ENCODE measurements at regions not wholly inside any gene's neighbourhood (a gene's known extent, or its start where the extent isn't known, plus 50 kb on each side); places are given as distances from the start of the nearest gene placed in this dataset.

- DNase-seq = no peak
Observed at GRCh38 chr2:189268763-189269162, 89.2 kb upstream of the COL5A2 start.

DNA sequence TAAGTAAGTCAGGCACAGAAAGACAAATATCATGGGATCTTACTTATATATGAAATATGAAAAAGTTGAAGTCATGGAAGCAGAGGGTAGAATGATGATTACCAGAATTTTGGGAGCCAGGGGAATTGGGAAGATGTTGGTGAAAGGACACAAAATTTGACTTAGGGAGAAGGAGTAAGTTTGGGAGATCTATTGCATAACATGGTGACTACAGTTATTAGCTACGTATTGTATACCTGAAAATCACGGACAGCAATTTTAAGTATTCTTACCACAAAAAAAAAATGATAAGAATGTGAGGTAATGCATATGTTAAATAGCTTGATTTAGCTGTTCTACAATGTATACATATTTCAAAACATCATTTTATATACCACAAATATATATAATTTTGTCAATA lies 94.2 kb upstream of the COL5A2 start:
- DNase-seq = no peak

GRCh38 chr2:189274361-189274760 lies 94.8 kb upstream of the COL5A2 start:
- no peak for DNase-seq

DNA sequence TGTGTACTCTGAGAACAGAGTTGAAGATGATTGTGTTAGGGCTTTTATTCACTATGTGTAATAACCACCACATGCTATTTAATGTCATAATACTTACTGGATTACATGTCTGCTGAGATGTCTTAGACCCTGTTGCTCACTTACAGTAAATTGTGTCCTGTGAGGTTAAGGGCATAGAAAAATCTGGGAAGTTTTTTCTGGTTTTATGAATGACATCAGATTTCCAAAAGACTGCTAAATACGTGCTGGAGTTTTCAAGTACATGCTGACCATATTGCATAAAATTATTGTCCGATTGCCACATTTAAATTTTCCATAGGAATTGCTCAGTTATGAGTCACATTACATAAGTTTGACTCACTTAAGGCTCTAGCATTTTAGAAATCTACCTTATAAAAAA lies 96.7 kb upstream of the COL5A2 start:
- DNase-seq = peak; percentile 3 to 9

GRCh38 chr2:189281201-189281600 lies 101.6 kb upstream of the COL5A2 start:
- DNase-seq = no peak

GRCh38 chr2:189285349-189285748 lies 105.8 kb upstream of the COL5A2 start:
- no peak for DNase-seq

DNA sequence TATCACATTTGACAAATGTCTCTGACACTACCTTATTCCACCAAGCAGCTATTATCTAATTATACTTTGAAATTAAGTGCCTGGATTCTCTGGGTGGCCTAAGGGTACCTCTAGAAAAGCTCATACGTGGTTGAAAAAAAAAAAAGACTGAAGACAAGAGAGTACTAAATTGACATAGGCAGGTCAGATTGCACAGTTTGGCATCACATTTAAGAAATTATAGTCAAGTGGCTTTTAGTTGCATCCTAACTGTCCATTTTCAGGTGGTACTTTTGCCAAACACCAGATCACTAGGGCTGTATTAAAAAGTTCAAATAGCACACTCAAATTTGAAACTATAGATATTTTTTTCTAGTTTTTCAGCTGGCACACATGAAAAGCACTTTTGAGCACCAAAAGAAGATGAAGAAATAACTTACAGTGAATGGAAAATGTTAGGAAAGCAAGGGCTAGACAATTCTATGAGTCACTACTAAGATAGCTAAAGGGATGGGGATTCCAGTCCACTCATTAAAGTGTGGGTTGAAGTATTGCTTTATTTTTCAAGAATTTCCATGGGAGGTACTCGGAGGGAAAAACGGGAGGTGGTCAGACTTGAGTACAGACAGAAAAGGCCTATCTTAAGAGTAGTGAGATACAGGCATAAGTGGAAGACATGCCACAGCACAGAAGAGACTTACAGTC lies 106.5 kb upstream of the COL5A2 start:
- peak; percentile 4 to 11 for DNase-seq

DNA sequence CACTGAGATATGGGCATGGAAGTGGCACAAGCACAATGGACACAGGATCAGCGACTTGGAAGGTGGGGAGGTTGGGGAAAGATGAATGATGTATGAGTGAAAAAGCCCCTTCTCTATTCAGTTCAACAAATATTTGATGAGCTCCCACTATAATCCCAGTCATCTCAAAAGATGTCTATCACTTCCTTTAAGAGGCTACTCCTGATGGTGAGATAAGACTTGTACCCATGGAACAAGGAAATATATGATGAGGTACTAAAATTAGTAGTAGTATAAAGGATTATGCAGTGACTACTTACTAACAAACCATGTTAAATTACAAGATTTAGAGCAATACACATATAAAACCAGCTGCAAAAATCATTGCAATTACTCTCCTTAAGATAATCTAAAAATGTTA lies 107.8 kb upstream of the COL5A2 start:
- no peak for DNase-seq

DNA sequence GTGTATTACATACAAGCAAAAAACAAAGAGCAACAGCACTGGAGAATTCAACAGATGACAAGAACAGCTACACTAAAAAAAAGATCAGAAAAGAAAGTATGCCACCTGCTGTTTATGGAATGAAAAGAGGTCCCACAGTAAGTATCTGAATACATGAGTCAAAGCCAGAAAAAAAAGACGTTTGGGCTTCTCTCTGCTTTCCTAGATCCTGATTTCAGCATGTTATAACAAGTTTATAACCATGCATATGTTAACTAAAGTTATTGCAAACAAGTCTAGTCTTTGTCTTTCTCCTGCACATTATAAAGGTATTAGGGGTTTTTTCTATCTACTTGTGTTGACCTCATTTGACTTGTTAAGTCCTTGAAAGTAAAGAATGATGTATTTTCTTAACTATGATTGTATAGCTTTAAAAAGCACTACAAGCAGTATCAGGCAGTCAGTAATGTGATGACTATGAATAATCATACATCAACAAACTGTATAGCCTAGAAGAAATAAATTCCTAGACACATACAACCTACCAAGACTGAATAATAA lies 108.5 kb upstream of the COL5A2 start:
- no peak for DNase-seq

DNA sequence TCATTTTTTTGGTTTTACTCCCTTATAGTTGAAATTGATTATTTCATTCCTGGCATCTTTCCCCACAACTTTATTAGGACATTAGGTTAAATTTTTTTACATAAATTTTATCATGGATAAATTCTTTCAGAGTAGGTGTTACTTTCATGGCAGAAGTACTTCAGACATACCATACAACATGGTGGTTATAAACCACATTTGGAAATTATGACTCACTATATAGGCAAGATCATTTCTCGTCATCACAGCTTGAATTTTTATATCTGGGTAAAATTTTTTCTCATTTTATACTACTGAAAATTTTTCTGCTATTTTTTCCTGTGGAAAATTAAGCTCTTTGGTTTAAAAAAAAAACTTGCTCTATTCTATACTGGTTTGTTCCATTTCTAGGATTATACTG lies 111.9 kb upstream of the COL5A2 start:
- no peak for DNase-seq

- no peak for DNase-seq
Observed at GRCh38 chr2:189293164-189293563, 113.6 kb upstream of the COL5A2 start.

GRCh38 chr2:189297446-189297845 lies 117.9 kb upstream of the COL5A2 start:
- no peak for DNase-seq

GRCh38 chr2:189298038-189298437 lies 118.5 kb upstream of the COL5A2 start:
- no peak for DNase-seq

GRCh38 chr2:189298481-189298880 lies 118.9 kb upstream of the COL5A2 start:
- no peak for DNase-seq

- DNase-seq = no peak
Observed at GRCh38 chr2:189299974-189300373, 120.4 kb upstream of the COL5A2 start.

DNA sequence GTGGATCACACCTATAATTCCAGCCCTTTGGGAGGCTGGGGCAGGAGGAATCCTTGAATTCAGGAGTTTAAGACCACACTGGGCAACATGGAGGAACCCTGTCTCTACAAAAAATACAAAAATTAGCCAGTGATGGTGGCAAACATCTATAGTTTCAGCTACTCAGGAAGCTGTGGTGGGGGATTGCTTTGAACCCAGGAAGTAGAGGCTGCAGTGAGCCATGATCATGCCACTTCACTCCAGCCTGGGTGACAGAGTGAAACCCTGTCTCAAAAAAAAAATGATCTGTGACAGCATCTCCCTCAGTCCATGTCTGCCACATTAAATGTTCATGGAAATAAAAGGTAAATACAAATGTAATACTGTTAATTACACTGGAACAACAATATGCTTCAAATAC lies 121.4 kb upstream of the COL5A2 start:
- no peak for DNase-seq

DNA sequence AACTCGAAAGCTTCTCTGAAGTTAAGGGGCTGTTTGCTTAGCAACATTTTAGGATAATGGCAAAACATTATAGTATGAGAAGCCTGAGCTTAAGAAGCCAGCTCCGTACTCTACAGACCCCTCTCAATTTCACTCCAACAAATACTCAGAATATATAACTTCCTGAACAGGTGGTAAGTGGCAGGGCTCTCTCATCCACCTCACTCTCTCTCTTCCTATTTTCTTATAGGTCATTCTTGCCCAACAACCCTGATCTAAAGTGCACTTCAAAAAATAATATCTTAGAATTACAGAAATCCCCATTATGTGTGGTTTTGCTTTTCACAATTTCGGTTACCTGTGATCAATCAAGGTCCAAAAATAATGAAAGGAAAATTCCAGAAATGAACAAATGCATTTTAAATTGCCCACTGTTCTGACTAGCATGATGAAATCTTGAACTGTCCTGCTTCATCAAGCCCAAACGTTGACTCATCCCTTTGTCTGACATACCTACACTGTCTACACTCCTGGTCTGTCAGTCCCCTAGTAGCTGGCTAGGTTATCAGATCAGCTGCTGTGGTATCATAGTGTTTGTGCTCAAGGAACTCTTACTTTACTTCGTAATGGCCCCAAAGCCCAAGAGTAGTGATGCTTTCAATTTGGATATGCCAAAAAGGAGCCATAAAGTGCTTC lies 122.8 kb upstream of the COL5A2 start:
- no peak for DNase-seq

DNA sequence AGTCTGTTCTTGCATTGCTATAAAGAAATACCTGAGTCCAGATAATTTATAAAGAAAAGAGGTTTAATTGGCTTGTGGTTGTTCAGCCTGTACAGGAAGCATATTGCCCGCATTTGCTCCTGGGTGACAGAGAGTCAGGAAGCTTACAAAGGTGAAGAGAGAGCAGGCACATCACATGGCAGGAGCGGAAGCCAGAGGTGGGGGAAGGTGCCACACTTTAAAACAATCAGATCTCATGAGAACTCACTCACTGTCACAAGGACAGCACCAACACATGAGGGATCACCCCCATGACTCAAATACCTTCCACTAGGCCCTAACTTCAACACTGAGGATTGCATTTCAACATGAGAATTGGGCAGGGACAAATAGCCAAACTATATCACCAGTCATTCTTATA lies 124.8 kb upstream of the COL5A2 start:
- no peak for DNase-seq

DNA sequence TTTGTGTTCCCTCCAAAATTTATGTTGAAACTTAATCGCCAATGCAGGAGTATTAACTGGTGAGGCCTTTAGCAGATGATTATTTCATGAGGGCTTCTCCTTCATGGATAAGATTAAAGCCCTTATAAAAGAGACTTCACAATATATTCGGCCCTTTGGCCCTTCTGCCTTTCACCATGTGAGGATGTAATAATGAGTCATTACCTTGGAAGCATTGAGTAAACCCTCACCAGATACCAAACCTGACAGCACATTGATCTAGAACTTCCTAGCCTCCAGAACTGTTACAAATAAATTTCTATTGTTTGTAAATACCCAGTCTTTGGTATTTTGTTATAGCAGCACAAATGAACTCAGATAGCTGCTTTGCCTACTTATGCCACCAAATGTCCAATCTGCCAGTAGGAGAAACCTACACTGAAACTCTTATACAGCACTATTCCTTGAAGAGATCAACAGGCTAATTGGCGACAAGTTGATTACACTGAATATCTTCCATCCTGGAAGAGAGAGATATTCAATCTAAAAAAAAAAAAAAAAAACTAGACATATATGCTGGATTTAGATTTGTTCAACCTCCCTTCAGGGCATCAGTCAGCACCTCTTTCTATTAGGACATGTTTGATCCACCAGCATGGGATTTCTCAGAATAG lies 125.9 kb upstream of the COL5A2 start:
- DNase-seq = no peak

DNA sequence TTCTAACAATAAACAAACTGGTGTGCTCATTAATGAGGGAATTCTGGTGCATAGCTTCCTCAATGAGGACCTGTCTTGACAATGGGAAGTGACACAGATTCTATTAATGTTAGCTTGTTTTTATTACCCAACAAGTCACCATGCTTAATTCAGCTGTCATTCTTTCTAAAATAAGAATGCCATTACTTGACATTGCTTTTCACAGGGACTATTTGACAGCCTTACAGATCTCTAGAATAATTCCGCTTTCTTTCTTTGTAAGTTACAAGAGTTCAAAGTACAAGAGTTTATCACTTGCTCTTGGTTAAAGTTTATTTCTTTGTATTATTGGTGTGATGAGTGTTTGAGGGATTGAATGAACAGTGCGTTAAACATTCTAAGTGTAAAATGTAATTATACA lies 127.0 kb upstream of the COL5A2 start:
- no peak for DNase-seq

GRCh38 chr2:189308056-189308790 lies 128.7 kb upstream of the COL5A2 start:
- no peak for DNase-seq

GRCh38 chr2:189309331-189309730 lies 129.8 kb upstream of the COL5A2 start:
- DNase-seq = no peak

DNA sequence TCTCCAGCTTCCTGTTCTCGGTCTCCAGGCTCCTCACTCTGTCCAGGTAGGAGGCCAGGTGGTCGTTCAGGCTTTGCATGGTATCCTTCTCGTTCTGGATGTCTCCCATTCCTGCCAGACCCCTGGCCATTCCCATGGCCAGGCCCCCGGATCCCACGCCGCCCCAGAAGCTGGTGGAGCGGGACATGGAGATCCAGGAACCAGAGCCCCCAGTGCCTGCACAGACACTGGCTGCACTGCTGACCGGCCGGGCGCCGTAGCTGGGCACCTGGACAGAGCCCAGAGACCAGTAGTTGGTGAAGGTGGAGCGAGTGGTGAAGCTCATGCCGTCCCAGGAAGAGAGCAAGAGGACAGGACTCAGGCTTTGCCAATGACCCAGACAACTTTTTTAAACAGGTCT lies 129.1 kb upstream of the WDR75 start:
- DNase-seq = no peak
